Gastrocnemius medialis (tissue), 4 donors: ENCODE measurements at regions not wholly inside any gene's neighbourhood (a gene's known extent, or its start where the extent isn't known, plus 50 kb on each side); places are given as distances from the start of the nearest gene placed in this dataset.

ENCODE experiments used
- POLR2A ChIP-seq, 2 donors: fragments of 450-650 bp; IDR thresholded peaks; one replicate each; pipeline ENCODE4 v1.6.1; 2017; ENCODE audit warnings: antibody characterized with exemption in 2 of 2, mild to moderate bottlenecking in 2 of 2, moderate library complexity in 2 of 2
- TF ChIP-seq, protein P1 (sequence below), 5 experiments: fragments of 450-650 bp in 3 of 5; fragments of 200-600 bp in 2 of 5; sonication (generic) in 2 of 5; IDR thresholded peaks in 4 of 5; conservative IDR thresholded peaks in 1 of 5; 1 replicate in 4 of 5; 2 replicates in 1 of 5; pipeline ENCODE4 v1.5.1; 2016 to 2019; ENCODE audit warnings: antibody characterized with exemption in 5 of 5, mild to moderate bottlenecking in 3 of 5, moderate library complexity in 3 of 5

DNA sequence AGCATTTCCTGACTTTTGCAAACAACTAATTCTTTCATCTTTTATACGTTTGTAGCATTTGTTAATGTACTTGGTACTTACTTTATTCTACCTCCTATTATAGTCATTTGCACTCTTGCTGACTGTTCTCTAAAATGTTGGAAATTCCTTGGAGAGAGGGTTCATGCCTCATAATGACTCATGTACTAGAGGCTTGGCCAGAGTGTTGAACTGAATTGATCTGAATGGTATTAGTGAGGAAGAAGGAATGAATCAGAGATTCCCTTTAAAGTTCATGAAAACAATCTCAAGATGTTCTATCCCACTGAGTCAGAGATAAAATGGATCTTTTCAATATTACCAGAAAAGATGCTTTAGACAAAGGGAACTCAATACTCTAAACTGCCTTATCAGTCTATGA is 383.4 kb downstream of the SEC16B start:
- TF ChIP-seq, protein P1, sequence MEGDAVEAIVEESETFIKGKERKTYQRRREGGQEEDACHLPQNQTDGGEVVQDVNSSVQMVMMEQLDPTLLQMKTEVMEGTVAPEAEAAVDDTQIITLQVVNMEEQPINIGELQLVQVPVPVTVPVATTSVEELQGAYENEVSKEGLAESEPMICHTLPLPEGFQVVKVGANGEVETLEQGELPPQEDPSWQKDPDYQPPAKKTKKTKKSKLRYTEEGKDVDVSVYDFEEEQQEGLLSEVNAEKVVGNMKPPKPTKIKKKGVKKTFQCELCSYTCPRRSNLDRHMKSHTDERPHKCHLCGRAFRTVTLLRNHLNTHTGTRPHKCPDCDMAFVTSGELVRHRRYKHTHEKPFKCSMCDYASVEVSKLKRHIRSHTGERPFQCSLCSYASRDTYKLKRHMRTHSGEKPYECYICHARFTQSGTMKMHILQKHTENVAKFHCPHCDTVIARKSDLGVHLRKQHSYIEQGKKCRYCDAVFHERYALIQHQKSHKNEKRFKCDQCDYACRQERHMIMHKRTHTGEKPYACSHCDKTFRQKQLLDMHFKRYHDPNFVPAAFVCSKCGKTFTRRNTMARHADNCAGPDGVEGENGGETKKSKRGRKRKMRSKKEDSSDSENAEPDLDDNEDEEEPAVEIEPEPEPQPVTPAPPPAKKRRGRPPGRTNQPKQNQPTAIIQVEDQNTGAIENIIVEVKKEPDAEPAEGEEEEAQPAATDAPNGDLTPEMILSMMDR (IDR thresholded peaks at IDR 0.05 in 4 of 5, conservative IDR thresholded peaks at IDR 0.05 in 1 of 5) = no peak
- TF ChIP-seq POLR2A (IDR thresholded peaks at IDR 0.05) = no peak
